Epithelial cell of esophagus (primary cell): ENCODE measurements at regions not wholly inside any gene's neighbourhood (a gene's known extent, or its start where the extent isn't known, plus 50 kb on each side); places are given as distances from the start of the nearest gene placed in this dataset.

Experiments used
- DNase-seq: peaks from one replicate; pipeline ENCODE4 v3.0.0; 2010; ENCODE audit warnings: low read depth
- H3K4me3 ChIP-seq: 2 replicates; pipeline ENCODE4 v1.5.1; 2011; ENCODE audit warnings: mild to moderate bottlenecking, low read length, control low read depth
- CTCF ChIP-seq: IDR thresholded peaks from 2 replicates; pipeline ENCODE4 v1.5.1; 2011; ENCODE audit warnings: low read depth, mild to moderate bottlenecking, low read length, control low read depth, inconsistent platforms; ENCODE audit not compliant: insufficient read depth; ENCODE audit errors: missing control alignments

- TF ChIP-seq CTCF = no peak
- DNase-seq = no peak
- H3K4me3 ChIP-seq = no peak overlapping the region
Measured at GRCh38 chr9:134236935-134237629, 72.7 kb upstream of the RNU6ATAC start.

- no peak overlapping the region for H3K4me3 ChIP-seq
- no peak for TF ChIP-seq CTCF
- DNase-seq = no peak
Measured at GRCh38 chr9:134237630-134238265, 73.4 kb upstream of the RNU6ATAC start.

GRCh38 chr9:134239130-134239903 lies 75.0 kb upstream of the RNU6ATAC start:
- no peak for DNase-seq
- no peak for TF ChIP-seq CTCF
- H3K4me3 ChIP-seq = no peak overlapping the region

- TF ChIP-seq CTCF = no peak
- no peak for DNase-seq
- no peak overlapping the region for H3K4me3 ChIP-seq
Measured at GRCh38 chr9:134239939-134240338, 75.6 kb upstream of the RNU6ATAC start.

- DNase-seq = no peak
- no peak overlapping the region for H3K4me3 ChIP-seq
- TF ChIP-seq CTCF = no peak
Measured at GRCh38 chr9:134240361-134240760, 76.0 kb upstream of the RNU6ATAC start.

GRCh38 chr9:134242706-134243105 lies 78.3 kb upstream of the RNU6ATAC start:
- no peak for DNase-seq
- TF ChIP-seq CTCF = no peak
- no peak overlapping the region for H3K4me3 ChIP-seq
